HCT116 (cell line): ENCODE measurements at regions not wholly inside any gene's neighbourhood (a gene's known extent, or its start where the extent isn't known, plus 50 kb on each side); places are given as distances from the start of the nearest gene placed in this dataset.

ENCODE experiments used
- ATAC-seq: fragments of 200-7000 bp; cut with Tn5 transposase; 2 replicates; pipeline ENCODE4 v1.9.1; 2020; ENCODE audit warnings: mild to moderate bottlenecking, moderate library complexity
- BruUV-seq: library from RNA; stranded (reverse); fragments of 400-500 nt; replicated peaks from 2 replicates; lab custom pipeline; 2021; lab: Mats Ljungman, UMichigan
- CTCF ChIA-PET: fragments of 300-600 bp; sonication (Branson Sonifier 250); formaldehyde crosslinking; loops from one replicate; lab custom pipeline; 2021; ENCODE audit warnings: antibody characterized with exemption; lab: Charles Lee
- POLR2A ChIA-PET: fragments of 300-600, 350-600 bp; sonication (Branson Sonifier 250); formaldehyde crosslinking; loops from one replicate; lab custom pipeline; 2021; ENCODE audit warnings: antibody characterized with exemption; lab: Charles Lee
- RAD21 ChIA-PET, 2 experiments: fragments of 300-600 bp; sonication (Branson Sonifier 250); formaldehyde crosslinking; loops; one replicate each; lab custom pipeline; 2023; ENCODE audit warnings: low total read pairs in 2 of 2; ENCODE audit not compliant: uncharacterized antibody in 2 of 2, unreplicated experiment in 2 of 2, low non-redundant PET in 1 of 2; lab: Charles Lee
- DNase-seq: peaks from one replicate; pipeline ENCODE4 v3.0.0-alpha.2; 2010; ENCODE audit warnings: low read depth, low spot score
- H2AFZ ChIP-seq: fragments of 200-600 bp; shearing (Covaris generic), sonication (generic); 2 replicates; pipeline ENCODE4 v1.6.1; 2017; ENCODE audit warnings: low read depth, mixed run types, mixed read lengths, antibody characterized with exemption, low read length; ENCODE audit not compliant: poor library complexity, severe bottlenecking
- H3K27ac ChIP-seq: 2 replicates; pipeline ENCODE4 v1.5.1; 2012; ENCODE audit warnings: low read depth, low read length
- H3K27me3 ChIP-seq: fragments of 200-600 bp; sonication (generic); 2 replicates; pipeline ENCODE4 v1.6.1; 2016; ENCODE audit warnings: mixed run types, low read length, mixed read lengths; ENCODE audit not compliant: insufficient read depth
- H3K36me3 ChIP-seq, 2 experiments: fragments of 200-500 bp in 1 of 2; fragments of 200-600 bp in 1 of 2; sonication (Bioruptor generic) in 1 of 2; sonication (generic) in 1 of 2; 2 replicates each; pipeline versions ENCODE4 v1.5.1 to v1.6.1; 2014 to 2016; ENCODE audit warnings: low read length in 2 of 2, inconsistent platforms in 1 of 2, mixed read lengths in 1 of 2, mixed run types in 1 of 2; ENCODE audit not compliant: insufficient read depth in 2 of 2, control insufficient read depth in 1 of 2
- H3K4me1 ChIP-seq, 2 experiments: fragments of 200-600 bp in 1 of 2; sonication (generic) in 1 of 2; 2 replicates each; pipeline versions ENCODE4 v1.5.1 to v1.6.1; 2012 to 2017; ENCODE audit warnings: low read length in 2 of 2, inconsistent platforms in 1 of 2, mild to moderate bottlenecking in 1 of 2, mixed read lengths in 1 of 2, mixed run types in 1 of 2, moderate library complexity in 1 of 2; ENCODE audit not compliant: insufficient read depth in 2 of 2, control insufficient read depth in 1 of 2
- H3K4me2 ChIP-seq: fragments of 200-600 bp; sonication (generic); 2 replicates; pipeline ENCODE4 v1.6.1; 2017; ENCODE audit warnings: mixed run types, low read length, mixed read lengths
- H3K4me3 ChIP-seq, 2 experiments: fragments of 200-600 bp in 1 of 2; sonication (generic) in 1 of 2; replicated peaks in 1 of 2; 2 replicates each; pipeline ENCODE4 v1.5.1; 2011 to 2016; ENCODE audit warnings: low read length in 2 of 2, control low read depth in 1 of 2, low read depth in 1 of 2, mild to moderate bottlenecking in 1 of 2, mixed read lengths in 1 of 2, mixed run types in 1 of 2
- H3K79me2 ChIP-seq: fragments of 200-600 bp; sonication (generic); 2 replicates; pipeline ENCODE4 v1.6.1; 2017; ENCODE audit warnings: mild to moderate bottlenecking, mixed run types, low read length, moderate library complexity, mixed read lengths; ENCODE audit not compliant: insufficient read depth
- H3K9ac ChIP-seq: fragments of 200-600 bp; sonication (generic); 2 replicates; pipeline ENCODE4 v1.6.1; 2016; ENCODE audit warnings: low read length, mixed read lengths
- H3K9me2 ChIP-seq: fragments of 200-600 bp; sonication (generic), shearing (Covaris generic); 2 replicates; pipeline ENCODE4 v1.6.1; 2017; ENCODE audit warnings: mixed run types, mild to moderate bottlenecking, moderate library complexity; ENCODE audit not compliant: insufficient read depth
- H3K9me3 ChIP-seq, 2 experiments: fragments of 200-500 bp in 1 of 2; fragments of 200-600 bp in 1 of 2; sonication (Bioruptor generic) in 1 of 2; sonication (generic) in 1 of 2; 2 replicates each; pipeline ENCODE4 v1.6.1; 2014 to 2017; ENCODE audit warnings: low read length in 2 of 2, mixed read lengths in 2 of 2, inconsistent platforms in 1 of 2, low read depth in 1 of 2, mild to moderate bottlenecking in 1 of 2, mixed run types in 1 of 2, moderate library complexity in 1 of 2; ENCODE audit not compliant: control insufficient read depth in 1 of 2, insufficient read depth in 1 of 2
- H4K20me1 ChIP-seq: fragments of 200-600 bp; sonication (generic), shearing (Covaris generic); 2 replicates; pipeline ENCODE4 v1.6.1; 2017; ENCODE audit warnings: mixed run types, mild to moderate bottlenecking, moderate library complexity; ENCODE audit not compliant: insufficient read depth
- CBX3 ChIP-seq: IDR thresholded peaks from 2 replicates; pipeline ENCODE4 v1.6.1; 2012; ENCODE audit warnings: low read depth
- CTCF ChIP-seq, 3 experiments: fragments of 200-600 bp in 1 of 3; sonication (generic) in 1 of 3; IDR thresholded peaks in 2 of 3; conservative IDR thresholded peaks in 1 of 3; 2 replicates each; pipeline ENCODE4 v1.5.1; 2012 to 2017; ENCODE audit warnings: low read depth in 2 of 3, low read length in 2 of 3, antibody characterized with exemption in 1 of 3, borderline replicate concordance in 1 of 3, control low read depth in 1 of 3, mild to moderate bottlenecking in 1 of 3, mixed read lengths in 1 of 3, mixed run types in 1 of 3, moderate library complexity in 1 of 3; ENCODE audit not compliant: insufficient read depth in 1 of 3
- EGR1 ChIP-seq: IDR thresholded peaks from 2 replicates; pipeline ENCODE4 v1.6.1; 2012; ENCODE audit warnings: low read depth
- EZH2 ChIP-seq: fragments of 200-600 bp; sonication (generic); IDR thresholded peaks from 2 replicates; pipeline ENCODE4 v1.6.1; 2017; ENCODE audit warnings: antibody characterized with exemption, mixed run types
- POLR2AphosphoS5 ChIP-seq: IDR thresholded peaks from 2 replicates; pipeline ENCODE4 v1.6.1; 2011; ENCODE audit warnings: mild to moderate bottlenecking, low read depth, low read length, moderate library complexity
- REST ChIP-seq: IDR thresholded peaks from 2 replicates; pipeline ENCODE4 v1.6.1; 2012; ENCODE audit warnings: low read depth
- SIN3A ChIP-seq: IDR thresholded peaks from 2 replicates; pipeline ENCODE4 v1.6.1; 2012; ENCODE audit warnings: low read depth
- SP1 ChIP-seq: IDR thresholded peaks from 2 replicates; pipeline ENCODE4 v1.6.1; 2012; ENCODE audit warnings: low read depth
- YY1 ChIP-seq: IDR thresholded peaks from 2 replicates; pipeline ENCODE4 v1.6.1; 2011; ENCODE audit warnings: low read length, low read depth, moderate library complexity, mild to moderate bottlenecking; ENCODE audit not compliant: insufficient replicate concordance; ENCODE audit errors: extremely low read depth
- ZNF274 ChIP-seq: fragments of 200-500 bp; sonication (Bioruptor generic); IDR thresholded peaks from 2 replicates; pipeline ENCODE4 v1.6.1; 2014; ENCODE audit warnings: mild to moderate bottlenecking, low read depth, low read length, inconsistent platforms
- intact Hi-C: fragments of 100-400 bp; cut with micrococcal nuclease; formaldehyde crosslinking; loops from 2 replicates; pipeline ENCODE4 v1.10.0; 2022

- no peak overlapping the region for H2AFZ ChIP-seq
- ChIA-PET CTCF (no interaction called here), RAD21 (no interaction called here), POLR2A (no interaction called here)
- H3K9me2 ChIP-seq, result no peaks in the 10 kb centered on the region
- no peaks in the 10 kb centered on the region for H3K79me2 ChIP-seq
- no TSS peak for BruUV-seq
- no peak overlapping the region for H3K9ac ChIP-seq
- H3K36me3 ChIP-seq, result no peaks in the 10 kb centered on the region
- DNase-seq, result no peak
- H3K27me3 ChIP-seq, result no peaks in the 10 kb centered on the region
- no peak for ATAC-seq
- no peak for TF ChIP-seq YY1
- no peak for TF ChIP-seq CBX3
- no peak for TF ChIP-seq POLR2AphosphoS5
- TF ChIP-seq CTCF (IDR thresholded peaks at IDR 0.05 in 2 of 3, conservative IDR thresholded peaks at IDR 0.05 in 1 of 3; ENCODE audit: borderline replicate concordance in 1 of 3, insufficient read depth in 1 of 3, low read depth in 2 of 3, low read length in 2 of 3), result no peak
- no peak for TF ChIP-seq EGR1
- no peak for TF ChIP-seq SP1
- no peak for TF ChIP-seq ZNF274
- no peak for TF ChIP-seq EZH2
- TF ChIP-seq REST, result no peak
- TF ChIP-seq SIN3A, result no peak
- H3K4me1 ChIP-seq, result no peaks in the 10 kb centered on the region
- no peak overlapping the region for H3K27ac ChIP-seq
- no peak overlapping the region for H3K4me2 ChIP-seq
- no peak overlapping the region for H3K4me3 ChIP-seq
- H4K20me1 ChIP-seq, result no peaks in the 10 kb centered on the region
- intact Hi-C loops, result no loop called here
- H3K9me3 ChIP-seq, result no peaks in the 10 kb centered on the region
Measured at GRCh38 chr1:183711165-183711682, 58.1 kb upstream of the APOBEC4 start.
